ENCODE measurements at regions not wholly inside any gene's neighbourhood (a gene's known extent, or its start where the extent isn't known, plus 50 kb on each side); places are given as distances from the start of the nearest gene placed in this dataset.
"Not testable (repeated sequence)": the region's sequence is repeated elsewhere in the genome, so short reads cannot be mapped to it uniquely, and the experiment has no call there.

GRCh38 chr3:20317616-20318015 lies 131.6 kb upstream of the SGO1 start:
- DNase-seq: no peak

GRCh38 chr3:20316238-20316637 lies 130.2 kb upstream of the SGO1 start:
- no peak for DNase-seq

DNA sequence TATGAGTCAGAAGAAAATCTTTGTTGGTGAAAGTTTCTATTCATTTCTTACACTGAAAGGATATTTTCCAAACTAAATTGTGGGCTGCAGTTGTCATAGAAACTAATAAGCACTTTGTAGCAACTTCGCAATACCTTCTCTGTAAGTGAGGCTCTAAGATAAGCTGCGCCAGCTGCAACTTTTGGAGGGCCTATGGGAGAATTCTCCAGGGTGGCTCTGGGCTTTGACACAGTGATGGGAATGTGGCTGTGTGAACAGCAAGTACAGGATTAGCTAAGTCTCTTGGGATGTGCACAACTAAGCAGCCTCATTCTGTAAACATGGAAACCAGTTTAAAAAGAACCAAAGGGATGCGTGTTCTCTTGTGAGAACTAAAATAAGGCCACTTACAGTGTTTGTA lies 124.6 kb upstream of the SGO1 start:
- DNase-seq: no peak

GRCh38 chr3:20307383-20307782 lies 121.4 kb upstream of the SGO1 start:
- no peak for DNase-seq

- no peak for DNase-seq
Measured at GRCh38 chr3:20305647-20306046, 119.6 kb upstream of the SGO1 start.

- no peak for DNase-seq
Measured at GRCh38 chr3:20302766-20303165, 116.8 kb upstream of the SGO1 start.

DNA sequence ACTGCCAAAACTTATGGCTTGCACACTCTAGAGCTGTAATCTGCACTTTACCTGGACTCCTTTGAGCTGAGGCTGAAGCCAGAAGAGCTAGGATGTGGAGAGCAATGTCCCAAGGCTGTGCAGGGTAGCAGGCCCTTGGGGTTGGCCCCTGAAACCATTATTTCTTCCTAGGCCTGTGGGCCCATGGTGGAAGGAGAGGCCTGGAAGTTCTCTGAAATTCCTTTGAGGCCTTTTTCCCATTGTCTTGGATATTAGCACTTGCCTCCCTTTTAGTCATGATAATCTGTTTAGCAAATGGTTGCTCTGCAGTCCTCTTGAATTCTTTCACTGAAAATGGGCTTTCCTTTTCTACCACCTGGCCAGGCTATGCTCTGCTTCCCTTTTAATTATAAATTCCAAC lies 102.0 kb upstream of the SGO1 start:
- DNase-seq: no peak

- no peak for DNase-seq
Measured at GRCh38 chr3:20280257-20280656, 94.3 kb upstream of the SGO1 start.

DNA sequence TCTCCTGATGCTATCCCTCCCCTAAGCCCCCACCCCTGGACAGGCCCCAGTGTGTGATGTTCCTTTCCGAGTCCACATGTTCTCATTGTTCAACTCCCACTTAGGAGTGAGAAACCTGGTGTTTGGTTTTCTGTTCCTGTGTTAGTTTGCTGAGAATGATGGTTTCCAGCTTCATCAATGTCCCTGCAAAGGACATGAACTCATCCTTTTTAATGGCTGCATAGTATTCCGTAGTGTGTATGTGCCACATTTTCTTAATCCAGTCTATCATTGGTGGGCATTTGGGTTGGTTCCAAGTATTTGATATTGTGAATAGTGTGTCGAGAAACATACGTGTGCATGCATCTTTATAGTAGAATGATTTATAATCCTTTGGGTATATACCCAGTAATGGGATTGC lies 80.0 kb upstream of the SGO1 start:
- DNase-seq: not testable (repeated sequence)

DNA sequence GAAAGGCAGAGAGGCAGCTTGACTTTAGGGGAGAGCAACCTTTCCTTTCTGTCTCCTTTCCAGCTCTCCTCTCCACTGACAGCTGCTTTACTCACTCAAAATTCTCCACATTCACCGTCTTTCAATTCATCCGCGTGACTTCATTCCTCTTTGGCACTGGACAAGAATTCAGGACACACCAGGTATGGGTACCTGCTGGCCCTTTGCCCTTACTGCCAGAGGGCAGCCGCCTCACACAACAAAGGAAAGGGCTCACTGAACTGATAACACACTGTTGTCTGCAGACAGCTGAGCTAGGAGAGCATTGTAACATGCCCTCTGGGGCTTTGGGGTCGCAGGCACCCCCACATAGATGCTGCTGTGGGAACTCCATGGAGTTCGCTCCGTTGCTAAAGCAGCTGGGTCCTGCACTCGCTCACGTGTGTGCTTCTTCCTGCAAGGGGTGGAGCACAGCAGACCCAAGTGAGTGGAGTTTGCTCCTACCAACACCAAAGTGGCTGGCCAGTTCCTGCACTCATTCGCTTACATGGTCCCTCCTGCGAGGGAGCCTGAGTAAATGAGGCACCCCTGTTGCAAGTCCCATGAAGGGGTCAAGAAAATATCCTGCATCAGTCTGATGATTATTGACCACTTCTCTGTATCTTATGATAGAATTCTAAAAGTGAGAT lies 79.0 kb upstream of the SGO1 start:
- DNase-seq: no peak

DNA sequence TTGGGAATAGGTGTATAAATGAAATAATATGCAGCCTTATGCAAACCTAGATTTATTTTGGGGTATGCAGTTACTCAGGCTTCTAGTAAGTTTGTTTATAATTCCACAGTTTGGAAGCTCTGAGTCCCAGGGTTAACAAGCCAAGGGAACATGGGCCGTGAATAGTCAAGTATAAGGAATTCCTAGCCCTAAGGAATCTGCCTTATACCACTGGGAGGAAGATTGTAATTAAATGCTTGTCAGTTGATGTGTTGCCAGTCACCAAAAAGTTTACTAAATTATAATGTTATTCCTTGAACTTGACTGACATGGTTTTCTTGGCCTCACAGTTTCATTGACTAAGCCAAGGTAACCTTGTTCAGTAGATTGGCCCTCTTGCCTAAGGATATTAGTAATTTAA lies 72.4 kb upstream of the SGO1 start:
- DNase-seq: no peak

DNA sequence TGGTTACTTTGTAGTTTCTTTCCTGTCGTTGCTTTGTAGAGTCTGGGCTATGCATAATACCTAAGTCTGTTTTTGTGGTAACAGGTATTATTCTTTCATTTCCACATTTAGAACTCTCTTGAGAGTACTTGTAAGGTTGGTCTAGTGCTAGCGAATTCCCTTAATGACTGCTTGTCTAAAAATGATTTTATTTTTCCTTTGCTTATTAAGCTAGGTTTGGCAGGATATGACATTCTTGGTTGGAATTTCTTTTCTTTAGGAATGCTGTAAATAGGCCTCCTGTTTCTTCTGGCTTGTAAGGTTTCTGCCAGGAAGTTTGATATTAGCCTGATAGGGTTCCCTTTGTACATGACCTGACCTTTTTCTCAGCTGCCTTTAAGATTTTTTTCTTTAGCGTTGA lies 70.1 kb upstream of the SGO1 start:
- DNase-seq: no peak

GRCh38 chr3:20254268-20255117 lies 68.5 kb upstream of the SGO1 start:
- DNase-seq: no peak

DNA sequence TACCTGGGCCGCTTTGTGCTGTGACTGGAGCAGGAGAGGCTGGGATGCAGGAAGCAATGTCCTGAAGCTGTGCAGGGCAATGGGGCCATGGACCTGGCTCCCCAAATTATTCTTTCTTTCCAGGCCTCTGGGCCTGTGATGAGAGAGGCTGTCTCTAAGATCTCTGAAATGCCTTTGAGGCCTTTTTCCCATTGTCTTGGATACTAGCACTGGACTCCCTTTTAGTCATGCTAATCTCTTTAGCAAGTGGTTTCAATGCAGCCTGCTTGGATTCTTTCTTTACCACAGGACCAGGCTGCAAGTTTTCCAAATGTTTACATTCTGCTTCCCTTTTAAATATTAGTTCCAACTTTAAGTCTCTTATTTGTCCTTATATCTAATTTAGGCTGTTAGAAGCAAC lies 64.8 kb upstream of the SGO1 start:
- no peak for DNase-seq

GRCh38 chr3:20250314-20250713 lies 64.3 kb upstream of the SGO1 start:
- DNase-seq: no peak

DNA sequence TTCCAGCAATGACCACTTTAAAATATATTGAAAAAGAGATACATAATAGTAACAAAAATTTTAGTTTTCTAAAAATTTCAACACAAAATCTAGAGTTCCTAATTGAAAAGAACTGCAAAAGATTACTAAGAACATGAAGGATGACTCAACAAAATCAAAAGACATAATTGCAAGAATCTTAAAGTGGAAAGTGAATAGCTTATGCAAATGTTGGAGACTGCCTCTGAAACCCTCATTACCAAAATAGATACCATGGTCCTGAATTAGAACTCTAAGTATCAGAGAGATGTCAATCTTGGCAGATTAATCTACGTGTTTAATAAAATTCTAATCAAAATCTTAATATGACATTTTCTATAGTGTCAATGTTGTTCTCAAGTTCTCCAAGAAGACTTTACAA lies 60.7 kb upstream of the SGO1 start:
- DNase-seq: no peak

DNA sequence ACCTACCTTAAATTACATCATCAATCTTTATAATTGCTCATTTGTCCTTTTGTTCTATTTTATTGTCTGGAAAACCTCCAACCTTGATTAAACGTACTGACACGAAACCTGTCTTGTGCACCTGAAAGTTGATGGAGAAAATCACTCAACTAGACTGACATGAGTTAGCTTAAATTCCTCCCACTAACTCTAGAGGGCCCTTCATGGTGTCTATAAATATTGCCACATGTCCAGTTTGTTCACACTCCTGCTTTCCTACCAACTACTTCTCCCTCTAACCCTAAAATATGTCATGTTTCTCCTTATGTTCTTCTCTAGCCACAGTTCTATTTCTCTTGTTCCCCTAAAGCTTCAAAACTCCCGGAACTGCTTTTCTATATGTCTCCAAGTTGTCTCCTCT lies 59.8 kb upstream of the SGO1 start:
- DNase-seq: no peak

DNA sequence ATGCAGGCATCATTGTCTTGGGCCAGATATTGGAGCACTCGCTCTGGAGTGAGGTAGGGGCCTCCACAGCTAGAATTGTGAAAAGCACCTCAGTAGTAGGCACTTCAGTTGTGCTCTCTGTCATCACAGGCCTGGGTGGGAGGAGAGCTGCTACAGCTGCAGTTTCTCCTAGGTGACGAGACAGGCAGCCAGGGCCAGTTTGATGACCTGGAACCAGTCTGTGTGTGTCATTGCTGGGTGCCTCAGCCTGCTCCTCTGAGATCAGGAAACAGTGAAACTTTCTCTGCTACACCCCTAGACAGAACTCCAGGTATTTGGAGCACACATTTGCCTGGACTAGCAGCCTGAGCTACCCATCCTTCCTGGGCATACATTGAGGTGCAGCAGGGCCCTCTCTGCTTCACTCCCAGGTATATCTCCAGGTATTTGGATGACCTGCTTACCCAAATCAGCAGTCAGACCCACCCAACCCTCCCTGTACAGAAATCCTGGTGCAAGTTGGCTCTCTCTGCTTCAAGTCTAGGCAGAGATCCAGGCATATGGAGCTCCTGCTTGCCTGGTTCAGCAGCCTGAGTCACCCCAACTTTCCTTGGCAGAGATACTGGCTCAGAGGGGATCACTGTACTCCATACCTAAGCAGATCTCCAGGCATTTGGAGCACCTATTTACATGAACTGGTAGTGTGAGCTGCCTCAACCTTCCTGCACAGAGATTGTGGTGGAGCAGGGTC lies 54.3 kb upstream of the SGO1 start:
- DNase-seq: no peak

DNA sequence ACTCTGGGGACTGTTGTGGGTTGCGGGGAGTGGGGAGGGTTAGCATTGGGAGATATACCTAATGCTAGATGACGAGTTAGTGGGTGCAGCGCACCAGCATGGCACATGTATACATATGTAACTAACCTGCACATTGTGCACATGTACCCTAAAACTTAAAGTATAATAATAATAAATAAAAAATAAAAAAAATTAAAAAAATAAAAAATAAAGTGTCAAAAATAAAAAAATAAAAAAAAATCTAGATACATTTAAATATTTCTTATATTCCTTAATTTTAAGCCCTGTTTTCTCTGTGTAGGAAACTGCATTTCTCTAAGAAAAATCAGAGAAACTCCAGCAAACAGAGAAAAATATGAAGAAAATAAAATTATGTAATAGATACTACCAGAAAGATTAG lies 52.2 kb upstream of the SGO1 start:
- not testable (repeated sequence) for DNase-seq

DNA sequence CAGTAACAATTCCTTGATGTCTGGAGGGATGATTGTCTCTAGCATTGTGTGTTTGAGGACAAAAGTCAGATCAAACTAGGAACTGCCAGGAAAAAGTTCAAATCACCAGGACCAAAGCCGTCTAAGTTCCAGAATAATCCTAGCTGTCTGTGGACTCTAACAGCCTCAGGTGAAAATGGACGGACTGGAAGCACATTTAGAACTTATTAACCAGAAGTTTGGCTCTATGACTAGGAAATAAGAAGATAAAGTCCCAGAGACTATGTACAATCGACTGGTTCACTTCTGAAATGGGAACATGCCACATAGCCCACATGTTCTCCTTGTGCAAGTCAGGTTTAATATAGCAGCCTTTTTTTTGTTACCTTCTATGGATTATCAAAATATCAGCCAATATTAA lies 50.6 kb upstream of the SGO1 start:
- DNase-seq: no peak
